GM21526 (cell line): ENCODE measurements at regions not wholly inside any gene's neighbourhood (a gene's known extent, or its start where the extent isn't known, plus 50 kb on each side); places are given as distances from the start of the nearest gene placed in this dataset.
"Not testable (repeated sequence)": the region's sequence is repeated elsewhere in the genome, so short reads cannot be mapped to it uniquely, and the experiment has no call there.

Experiments
- ATAC-seq: cut with Tn5 transposase; IDR thresholded peaks from one replicate; pipeline ENCODE4 v1.9.1; 2021; ENCODE audit warnings: moderate library complexity; ENCODE audit not compliant: unreplicated experiment, low FRiP score

GRCh38 chr14:37784203-37784826, 188.9 kb downstream of the TTC6 start:
- not testable (repeated sequence) for ATAC-seq

DNA sequence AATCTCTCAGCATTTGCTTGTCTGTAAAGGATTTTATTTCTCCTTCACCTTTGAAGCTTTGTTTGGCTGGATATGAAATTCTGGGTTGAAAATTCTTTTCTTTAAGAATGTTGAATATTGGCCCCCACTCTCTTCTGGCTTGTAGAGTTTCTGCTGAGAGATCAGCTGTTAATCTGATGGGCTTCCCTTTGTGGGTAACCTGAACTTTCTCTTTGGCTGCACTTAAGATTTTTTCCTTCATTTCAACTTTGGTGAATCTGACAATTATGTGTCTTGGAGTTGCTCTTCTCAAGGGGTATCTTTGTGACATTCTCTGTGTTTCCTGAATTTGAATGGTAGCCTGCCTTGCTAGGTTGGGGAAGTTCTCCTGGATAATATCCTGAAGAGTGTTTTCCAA, 189.4 kb downstream of the TTC6 start:
- ATAC-seq: not testable (repeated sequence)

DNA sequence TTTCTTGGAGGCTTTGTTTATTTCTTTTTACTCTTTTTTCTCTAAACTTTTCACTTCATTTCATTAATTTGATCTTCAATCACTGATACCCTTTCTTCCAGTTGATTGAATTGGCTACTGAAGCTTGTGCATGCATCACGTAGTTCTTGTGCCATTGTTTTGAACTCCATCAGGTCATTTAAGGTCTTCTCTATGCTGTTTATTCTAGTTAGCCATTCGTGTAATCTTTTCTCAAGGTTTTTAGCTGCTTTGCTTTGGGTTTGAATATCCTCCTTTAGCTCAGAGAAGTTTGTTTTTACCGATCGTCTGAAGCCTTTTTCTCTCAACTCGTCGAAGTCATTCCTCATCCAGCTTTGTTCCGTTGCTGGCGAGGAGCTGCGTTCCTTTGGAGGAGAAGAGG, 189.9 kb downstream of the TTC6 start:
- ATAC-seq: not testable (repeated sequence)

- not testable (repeated sequence) for ATAC-seq
These were observed 190.7 kb downstream of the TTC6 start for GRCh38 chr14:37786114-37786625.

DNA sequence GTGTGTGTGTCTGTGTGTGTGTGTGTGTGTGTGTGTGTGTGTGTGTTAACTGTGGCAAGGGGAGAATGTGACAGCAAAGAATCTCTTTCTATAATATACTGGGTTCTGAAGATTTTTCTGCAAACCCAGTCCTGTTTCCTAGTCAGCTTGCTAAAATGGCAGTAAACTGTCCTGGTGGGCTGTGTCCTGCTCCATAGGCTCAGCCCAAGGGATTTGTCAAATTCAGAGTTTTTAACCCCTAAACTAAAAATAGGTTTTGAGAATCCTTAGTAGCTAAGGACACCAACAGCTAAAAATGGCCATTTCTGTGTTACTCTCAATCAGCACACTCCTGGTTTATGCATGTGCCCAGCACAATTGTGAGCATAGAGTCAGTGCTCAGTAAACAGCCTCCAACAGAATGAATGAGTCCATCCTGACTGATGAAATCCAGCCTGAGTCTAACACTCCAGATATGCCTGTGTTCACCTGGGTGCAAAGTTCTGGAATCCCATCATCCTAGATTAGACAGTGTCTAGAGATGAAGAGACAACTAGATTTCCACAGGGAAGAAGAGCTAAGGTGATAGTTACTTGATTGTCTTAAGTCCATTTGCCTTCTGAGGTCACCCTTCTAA, 192.6 kb downstream of the TTC6 start:
- no peak for ATAC-seq

DNA sequence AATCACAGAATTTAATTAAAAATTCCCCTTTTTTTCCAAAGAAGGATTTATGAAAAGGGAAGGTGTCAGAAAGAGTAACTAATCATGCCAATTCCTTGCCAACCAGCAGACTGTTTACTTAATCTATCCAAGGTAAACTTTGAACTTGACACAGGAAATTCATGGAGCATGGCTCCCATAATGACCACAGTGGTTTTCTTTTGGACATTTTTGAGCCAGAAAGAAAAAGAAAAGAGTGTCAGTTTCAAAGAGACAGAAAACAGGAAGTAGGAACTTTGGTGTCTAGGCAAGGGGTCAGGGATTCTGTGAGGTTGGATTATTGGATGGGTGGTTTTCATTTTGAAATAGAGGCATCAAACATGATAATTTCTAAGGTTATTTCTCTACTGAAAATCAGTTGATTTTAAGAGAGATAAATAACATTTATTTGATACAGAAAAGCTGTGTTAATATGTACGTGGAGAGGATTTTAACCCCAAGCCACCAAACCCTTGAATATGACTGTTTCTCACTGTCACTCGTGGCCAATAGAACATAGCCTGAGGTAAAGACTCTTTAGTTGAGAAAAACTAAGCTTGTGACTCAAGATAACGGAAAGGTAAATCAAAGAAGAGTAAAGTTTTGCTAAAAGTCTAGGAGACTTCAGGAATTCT, 196.1 kb downstream of the TTC6 start:
- ATAC-seq: no peak

DNA sequence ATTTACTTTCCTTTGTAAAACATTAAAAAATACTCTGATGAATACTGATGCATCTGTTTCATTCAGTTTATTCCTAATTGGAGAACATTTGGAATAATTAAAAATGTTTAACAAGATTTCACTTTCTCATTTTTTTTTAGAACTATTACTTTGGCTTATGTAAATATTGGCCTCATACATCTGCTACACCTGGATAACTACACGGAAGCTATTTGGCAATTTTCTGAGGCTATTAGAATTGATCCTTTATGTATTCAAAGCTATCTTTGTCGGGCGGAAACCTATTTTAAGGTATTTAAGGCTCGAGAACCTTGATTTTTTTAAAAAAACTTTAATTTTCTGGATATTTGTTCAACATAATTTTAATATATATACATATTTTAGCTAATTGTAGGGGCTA, 196.7 kb downstream of the TTC6 start:
- no peak for ATAC-seq

DNA sequence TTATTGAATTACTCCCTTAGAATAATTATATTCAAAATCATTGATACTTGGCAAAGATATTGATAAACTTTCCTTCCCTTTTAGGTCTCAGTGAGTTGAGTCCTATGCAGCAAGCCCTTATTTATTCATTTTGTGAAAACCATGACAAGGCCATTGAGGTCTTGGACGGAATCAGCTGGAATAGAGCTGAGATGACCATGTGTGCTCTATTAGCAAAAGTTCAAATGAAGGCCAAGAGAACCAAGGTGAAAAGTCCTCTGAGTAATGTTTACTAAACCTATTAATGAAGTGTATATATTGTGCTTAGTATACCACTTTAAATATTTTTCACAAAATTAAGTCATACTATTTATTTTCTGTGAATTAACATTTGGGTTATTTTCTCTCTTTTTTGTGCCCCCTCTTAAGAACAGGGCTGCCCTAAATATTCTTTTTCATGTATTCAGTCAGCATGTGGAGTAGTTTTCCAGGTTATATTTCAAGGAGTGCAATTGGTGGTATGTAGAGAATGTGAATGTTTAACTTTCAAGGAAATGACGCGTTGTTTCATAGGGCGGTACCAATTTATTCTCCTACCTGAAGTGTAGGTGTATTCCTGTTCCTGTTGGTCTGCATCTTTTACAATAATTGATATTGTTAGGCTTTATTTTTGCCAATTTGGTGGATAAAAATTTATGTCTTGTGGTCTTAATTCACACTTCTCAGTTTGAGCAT, 201.4 kb downstream of the TTC6 start:
- no peak for ATAC-seq

DNA sequence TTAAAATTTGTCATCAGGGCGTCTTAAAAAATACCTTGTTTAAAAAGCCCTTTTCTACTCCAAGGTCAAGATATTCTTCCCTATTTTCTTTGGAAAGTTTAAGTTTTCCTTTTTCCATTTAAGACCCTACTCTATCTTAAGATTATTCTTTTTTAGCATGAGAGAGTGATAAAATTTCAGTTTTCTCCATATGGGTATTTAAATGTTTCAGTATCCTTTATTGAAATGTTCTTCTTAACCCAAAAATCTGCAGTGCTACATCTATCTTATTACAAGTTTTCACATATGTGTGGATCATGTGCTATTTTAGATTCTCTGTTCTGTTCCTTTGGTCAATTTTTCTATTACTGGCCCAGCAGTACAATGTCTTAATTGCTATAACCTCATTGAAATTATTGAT, 202.2 kb downstream of the TTC6 start:
- no peak for ATAC-seq

DNA sequence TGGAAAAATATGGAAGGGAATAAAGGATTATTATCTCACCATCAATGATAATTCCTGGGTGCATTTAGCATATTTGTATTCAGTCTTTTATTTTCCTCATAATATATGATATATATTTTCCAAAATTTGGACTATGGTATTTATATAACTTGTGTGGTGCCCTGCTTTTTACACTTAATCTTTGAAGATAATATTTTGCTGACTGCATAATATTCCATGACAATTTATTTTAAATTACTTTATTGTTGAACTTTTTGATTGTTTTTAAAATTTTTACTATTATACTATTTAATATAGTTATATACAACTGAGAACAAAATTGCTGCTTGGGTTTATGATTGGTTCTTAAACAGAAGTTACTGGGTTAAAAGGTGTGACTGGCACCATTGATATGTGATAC, 212.3 kb downstream of the TTC6 start:
- no peak for ATAC-seq

- no peak for ATAC-seq
These were observed 214.8 kb downstream of the TTC6 start for GRCh38 chr14:37810094-37810801.

GRCh38 chr14:37813732-37814131, 218.3 kb downstream of the TTC6 start:
- ATAC-seq: no peak

DNA sequence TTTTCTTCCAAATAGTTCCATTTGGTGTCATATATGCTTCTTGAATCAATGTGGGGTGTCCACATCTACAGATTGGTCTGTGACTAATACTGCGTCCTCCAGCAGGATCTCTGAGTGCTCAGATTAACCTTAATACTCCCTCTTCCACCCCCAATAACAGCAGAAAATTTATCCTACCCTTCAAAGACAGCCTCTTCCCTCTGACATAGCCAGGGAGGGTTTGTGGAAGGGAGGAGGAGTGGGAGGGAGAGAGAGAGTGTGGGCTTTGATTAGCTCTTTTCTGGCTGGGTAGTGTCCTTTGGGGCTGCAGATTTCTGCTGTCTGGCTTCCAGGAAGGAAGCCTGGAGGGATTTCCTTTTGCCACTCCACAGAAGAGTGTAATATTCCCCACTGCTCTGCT, 220.7 kb downstream of the TTC6 start:
- ATAC-seq: no peak

DNA sequence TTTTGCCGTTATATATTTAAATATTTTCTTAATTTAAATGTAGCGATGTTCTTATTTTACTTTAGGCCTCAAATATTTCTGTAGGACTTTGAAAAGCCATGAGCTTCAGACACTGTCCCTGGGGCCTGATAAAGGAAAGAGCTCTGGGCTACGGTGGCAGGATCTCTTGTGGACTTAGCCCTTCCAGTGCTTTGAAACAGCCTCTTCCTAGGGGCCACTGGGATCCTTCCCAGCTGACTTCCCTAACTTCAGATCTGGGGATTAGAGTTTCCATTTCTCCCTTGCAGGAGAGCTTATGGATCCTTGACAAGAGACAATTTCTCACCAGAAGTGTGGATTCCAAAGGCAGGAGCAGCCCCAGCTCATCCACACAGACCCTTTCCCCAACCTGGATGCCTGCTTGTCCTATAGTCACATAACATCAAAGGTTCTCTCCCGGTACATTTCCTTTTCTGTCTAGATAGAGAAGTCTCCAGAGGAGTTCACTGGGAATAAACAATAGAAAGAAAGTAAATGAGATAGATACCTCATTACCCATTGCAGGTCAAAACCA, 221.4 kb downstream of the TTC6 start:
- ATAC-seq: no peak

- ATAC-seq: no peak
These were observed 224.0 kb downstream of the TTC6 start for GRCh38 chr14:37819155-37820015.

- not testable (repeated sequence) for ATAC-seq
These were observed 225.4 kb downstream of the TTC6 start for GRCh38 chr14:37820810-37821209.

- ATAC-seq: no peak
These were observed 229.7 kb downstream of the TTC6 start for GRCh38 chr14:37824939-37825712.

GRCh38 chr14:37826869-37827268, 231.4 kb downstream of the TTC6 start:
- no peak for ATAC-seq

DNA sequence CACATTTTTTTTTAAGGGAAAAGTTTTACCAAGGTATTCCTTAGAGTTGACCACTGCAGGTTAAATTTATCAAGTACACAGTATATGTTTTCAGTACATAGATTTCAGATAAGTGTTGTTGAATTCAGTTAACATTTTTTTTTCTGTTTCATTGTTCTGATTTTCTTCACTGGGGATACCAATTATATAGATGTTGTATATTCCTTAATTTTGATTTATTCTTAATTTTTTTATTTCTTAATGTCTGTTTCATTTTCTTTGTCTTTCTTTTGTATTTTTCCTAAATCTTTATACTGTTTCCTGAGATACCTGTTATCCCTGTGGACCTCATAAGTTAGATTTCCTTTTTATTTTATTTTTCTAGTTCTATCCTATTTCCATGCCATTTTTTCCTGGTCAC, 234.8 kb downstream of the TTC6 start:
- ATAC-seq: no peak
